ENCODE measurements at regions not wholly inside any gene's neighbourhood (a gene's known extent, or its start where the extent isn't known, plus 50 kb on each side); places are given as distances from the start of the nearest gene placed in this dataset.

DNA sequence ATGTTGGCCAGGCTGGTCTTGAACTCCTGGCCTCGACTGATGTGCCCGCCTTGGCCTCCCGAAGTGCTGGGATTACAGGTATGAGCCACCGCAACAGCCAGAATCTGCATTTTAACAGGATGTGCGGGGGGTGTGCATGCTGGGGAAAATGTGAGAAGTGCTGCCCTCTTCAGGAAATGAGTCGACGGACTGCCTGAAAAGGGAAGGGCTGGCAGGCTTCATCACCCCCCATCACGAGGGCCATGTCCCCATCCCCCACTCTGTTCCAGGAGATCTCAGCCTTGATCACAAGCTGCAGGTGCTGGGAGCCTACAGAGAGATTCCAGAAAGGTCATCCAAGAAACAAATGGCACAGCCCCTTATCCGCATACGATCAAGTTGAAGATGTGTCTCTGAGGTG is 195.3 kb upstream of the RPL38 start:
- TF ChIP-seq EZH2 (IDR thresholded peaks at IDR 0.05) (no peak), POLR2A (IDR thresholded peaks at IDR 0.05; ENCODE audit: borderline replicate concordance, extremely low read depth, insufficient read depth, insufficient read length) (no peak), JUND (IDR thresholded peaks at IDR 0.05) (no peak), YY1 (IDR thresholded peaks at IDR 0.05; ENCODE audit: extremely low read depth, insufficient replicate concordance, low read depth, low read length) (no peak), ELF1 (IDR thresholded peaks at IDR 0.05; ENCODE audit: borderline replicate concordance, low read depth) (no peak), ZNF274 (IDR thresholded peaks at IDR 0.05; ENCODE audit: low read depth, low read length) (no peak)
- TF ChIP-seq, protein P1, sequence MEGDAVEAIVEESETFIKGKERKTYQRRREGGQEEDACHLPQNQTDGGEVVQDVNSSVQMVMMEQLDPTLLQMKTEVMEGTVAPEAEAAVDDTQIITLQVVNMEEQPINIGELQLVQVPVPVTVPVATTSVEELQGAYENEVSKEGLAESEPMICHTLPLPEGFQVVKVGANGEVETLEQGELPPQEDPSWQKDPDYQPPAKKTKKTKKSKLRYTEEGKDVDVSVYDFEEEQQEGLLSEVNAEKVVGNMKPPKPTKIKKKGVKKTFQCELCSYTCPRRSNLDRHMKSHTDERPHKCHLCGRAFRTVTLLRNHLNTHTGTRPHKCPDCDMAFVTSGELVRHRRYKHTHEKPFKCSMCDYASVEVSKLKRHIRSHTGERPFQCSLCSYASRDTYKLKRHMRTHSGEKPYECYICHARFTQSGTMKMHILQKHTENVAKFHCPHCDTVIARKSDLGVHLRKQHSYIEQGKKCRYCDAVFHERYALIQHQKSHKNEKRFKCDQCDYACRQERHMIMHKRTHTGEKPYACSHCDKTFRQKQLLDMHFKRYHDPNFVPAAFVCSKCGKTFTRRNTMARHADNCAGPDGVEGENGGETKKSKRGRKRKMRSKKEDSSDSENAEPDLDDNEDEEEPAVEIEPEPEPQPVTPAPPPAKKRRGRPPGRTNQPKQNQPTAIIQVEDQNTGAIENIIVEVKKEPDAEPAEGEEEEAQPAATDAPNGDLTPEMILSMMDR (IDR thresholded peaks at IDR 0.05 in 2 of 3, conservative IDR thresholded peaks at IDR 0.05 in 1 of 3; ENCODE audit: borderline replicate concordance in 1 of 3, insufficient read depth in 1 of 3, low read depth in 2 of 3, low read length in 2 of 3): peak in 2 of 3 experiments; percentile 25 to 39; a peak in 3 of 6 replicates
- TF ChIP-seq, protein P2, sequence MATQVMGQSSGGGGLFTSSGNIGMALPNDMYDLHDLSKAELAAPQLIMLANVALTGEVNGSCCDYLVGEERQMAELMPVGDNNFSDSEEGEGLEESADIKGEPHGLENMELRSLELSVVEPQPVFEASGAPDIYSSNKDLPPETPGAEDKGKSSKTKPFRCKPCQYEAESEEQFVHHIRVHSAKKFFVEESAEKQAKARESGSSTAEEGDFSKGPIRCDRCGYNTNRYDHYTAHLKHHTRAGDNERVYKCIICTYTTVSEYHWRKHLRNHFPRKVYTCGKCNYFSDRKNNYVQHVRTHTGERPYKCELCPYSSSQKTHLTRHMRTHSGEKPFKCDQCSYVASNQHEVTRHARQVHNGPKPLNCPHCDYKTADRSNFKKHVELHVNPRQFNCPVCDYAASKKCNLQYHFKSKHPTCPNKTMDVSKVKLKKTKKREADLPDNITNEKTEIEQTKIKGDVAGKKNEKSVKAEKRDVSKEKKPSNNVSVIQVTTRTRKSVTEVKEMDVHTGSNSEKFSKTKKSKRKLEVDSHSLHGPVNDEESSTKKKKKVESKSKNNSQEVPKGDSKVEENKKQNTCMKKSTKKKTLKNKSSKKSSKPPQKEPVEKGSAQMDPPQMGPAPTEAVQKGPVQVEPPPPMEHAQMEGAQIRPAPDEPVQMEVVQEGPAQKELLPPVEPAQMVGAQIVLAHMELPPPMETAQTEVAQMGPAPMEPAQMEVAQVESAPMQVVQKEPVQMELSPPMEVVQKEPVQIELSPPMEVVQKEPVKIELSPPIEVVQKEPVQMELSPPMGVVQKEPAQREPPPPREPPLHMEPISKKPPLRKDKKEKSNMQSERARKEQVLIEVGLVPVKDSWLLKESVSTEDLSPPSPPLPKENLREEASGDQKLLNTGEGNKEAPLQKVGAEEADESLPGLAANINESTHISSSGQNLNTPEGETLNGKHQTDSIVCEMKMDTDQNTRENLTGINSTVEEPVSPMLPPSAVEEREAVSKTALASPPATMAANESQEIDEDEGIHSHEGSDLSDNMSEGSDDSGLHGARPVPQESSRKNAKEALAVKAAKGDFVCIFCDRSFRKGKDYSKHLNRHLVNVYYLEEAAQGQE (IDR thresholded peaks at IDR 0.05; ENCODE audit: low read depth): no peak
- TF ChIP-seq, protein P3, sequence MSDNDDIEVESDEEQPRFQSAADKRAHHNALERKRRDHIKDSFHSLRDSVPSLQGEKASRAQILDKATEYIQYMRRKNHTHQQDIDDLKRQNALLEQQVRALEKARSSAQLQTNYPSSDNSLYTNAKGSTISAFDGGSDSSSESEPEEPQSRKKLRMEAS (IDR thresholded peaks at IDR 0.05): 0 out of 2 replicates have a peak, but pooled peaks have one; percentile 20

All from HCT116 (cell line).